ENCODE measurements at regions not wholly inside any gene's neighbourhood (a gene's known extent, or its start where the extent isn't known, plus 50 kb on each side); places are given as distances from the start of the nearest gene placed in this dataset.
A peak's percentile ranks its signal among the peaks of the same experiment; 100 is the strongest.

- no peak for DNase-seq (ENCODE audit: low spot score)
- WGBS: 94% methylated on average over 5 of the region's 5 CpGs
- TF ChIP-seq YY1 (IDR thresholded peaks at IDR 0.05): no peak
- no peak for TF ChIP-seq GABPA (IDR thresholded peaks at IDR 0.05 in 1 of 2, conservative IDR thresholded peaks at IDR 0.05 in 1 of 2)
These were observed 265.7 kb upstream of the ZC3H15 start for GRCh38 chr2:186220409-186220808.

GRCh38 chr2:186229265-186229664, 256.8 kb upstream of the ZC3H15 start:
- H3K9ac ChIP-seq (ENCODE audit: low read depth in 1 of 2, low read length in 2 of 2): no peak overlapping the region
- H3K4me1 ChIP-seq (ENCODE audit: control insufficient read depth in 4 of 4, insufficient read depth in 4 of 4, low read length in 3 of 4): no peaks in the 10 kb centered on the region
- H3K27me3 ChIP-seq (ENCODE audit: control insufficient read depth in 4 of 4, insufficient read depth in 4 of 4, low read length in 3 of 4): no peaks in the 10 kb centered on the region
- TF ChIP-seq HNF4G (IDR thresholded peaks at IDR 0.05) (no peak), HNF4A (conservative IDR thresholded peaks at IDR 0.05) (peak in 1 of 2 donors; percentile 47), GABPA (IDR thresholded peaks at IDR 0.05 in 1 of 2, conservative IDR thresholded peaks at IDR 0.05 in 1 of 2) (no peak), CTCF (IDR thresholded peaks at IDR 0.05; ENCODE audit: low read depth, low read length, missing input control) (no peak)
- H3K36me3 ChIP-seq (ENCODE audit: control insufficient read depth in 4 of 4, insufficient read depth in 3 of 4, low read depth in 1 of 4, low read length in 3 of 4): no peaks in the 10 kb centered on the region
- no peak overlapping the region for H3K27ac ChIP-seq (ENCODE audit: low read depth in 1 of 2, low read length in 2 of 2)
- peak overlapping the region in 2 of 3 donors; percentile 2 to 27 for H3K4me3 ChIP-seq (ENCODE audit: low read depth in 1 of 3, low read length in 3 of 3)
- 39% methylated on average over 1 of the region's 1 CpG for WGBS
- DNase-seq (ENCODE audit: low spot score): no peak
- peaks cover 6 to 18% (median 10%) of the 10 kb centered on the region in 4 donors for H3K9me3 ChIP-seq (ENCODE audit: control insufficient read depth in 4 of 4, low read length in 3 of 4)

More at GRCh38 chr2:186220409-186220808, 265.7 kb upstream of the ZC3H15 start:
- Histone ChIP-seq H3K4me3 (ENCODE audit: low read depth in 1 of 3, low read length in 3 of 3) (no peak overlapping the region), H3K9me3 (ENCODE audit: control insufficient read depth in 4 of 4, low read length in 3 of 4) (no peaks in the 10 kb centered on the region), H3K27me3 (ENCODE audit: control insufficient read depth in 4 of 4, insufficient read depth in 4 of 4, low read length in 3 of 4) (no peaks in the 10 kb centered on the region), H3K9ac (ENCODE audit: low read depth in 1 of 2, low read length in 2 of 2) (no peak overlapping the region), H3K36me3 (ENCODE audit: control insufficient read depth in 4 of 4, insufficient read depth in 3 of 4, low read depth in 1 of 4, low read length in 3 of 4) (peaks cover 0 to 2% (median 0%) of the 10 kb centered on the region in 4 donors), H3K27ac (ENCODE audit: low read depth in 1 of 2, low read length in 2 of 2) (no peak overlapping the region), H3K4me1 (ENCODE audit: control insufficient read depth in 4 of 4, insufficient read depth in 4 of 4, low read length in 3 of 4) (no peaks in the 10 kb centered on the region)

- Histone ChIP-seq H3K36me3 (ENCODE audit: control insufficient read depth in 4 of 4, insufficient read depth in 3 of 4, low read depth in 1 of 4, low read length in 3 of 4) (no peaks in the 10 kb centered on the region), H3K27ac (ENCODE audit: low read depth in 1 of 2, low read length in 2 of 2) (no peak overlapping the region), H3K9me3 (ENCODE audit: control insufficient read depth in 4 of 4, low read length in 3 of 4) (no peaks in the 10 kb centered on the region), H3K4me1 (ENCODE audit: control insufficient read depth in 4 of 4, insufficient read depth in 4 of 4, low read length in 3 of 4) (no peaks in the 10 kb centered on the region), H3K4me3 (ENCODE audit: low read depth in 1 of 3, low read length in 3 of 3) (no peak overlapping the region), H3K27me3 (ENCODE audit: control insufficient read depth in 4 of 4, insufficient read depth in 4 of 4, low read length in 3 of 4) (no peaks in the 10 kb centered on the region), H3K9ac (ENCODE audit: low read depth in 1 of 2, low read length in 2 of 2) (no peak overlapping the region)
- no peak for DNase-seq (ENCODE audit: low spot score)
- no peak for TF ChIP-seq JUND (IDR thresholded peaks at IDR 0.05)
- no peak for TF ChIP-seq RXRA (IDR thresholded peaks at IDR 0.05)
- no peak for TF ChIP-seq SP1 (IDR thresholded peaks at IDR 0.05)
- TF ChIP-seq MAX (IDR thresholded peaks at IDR 0.05): no peak
- no peak for TF ChIP-seq EGR1 (IDR thresholded peaks at IDR 0.05; ENCODE audit: low read depth in 2 of 2)
- no peak for TF ChIP-seq GABPA (IDR thresholded peaks at IDR 0.05 in 1 of 2, conservative IDR thresholded peaks at IDR 0.05 in 1 of 2)
- no peak for TF ChIP-seq NR2F2 (IDR thresholded peaks at IDR 0.05)
- TF ChIP-seq HNF4G (IDR thresholded peaks at IDR 0.05): no peak
- TF ChIP-seq FOXA1 (IDR thresholded peaks at IDR 0.05): no peak
- TF ChIP-seq ATF3 (IDR thresholded peaks at IDR 0.05): no peak
- TF ChIP-seq REST (IDR thresholded peaks at IDR 0.05): no peak
- no peak for TF ChIP-seq FOXA2 (IDR thresholded peaks at IDR 0.05)
- TF ChIP-seq TAF1 (conservative IDR thresholded peaks at IDR 0.05): no peak
- TF ChIP-seq CTCF (IDR thresholded peaks at IDR 0.05; ENCODE audit: low read depth, low read length, missing input control): no peak
- no peak for TF ChIP-seq RAD21 (IDR thresholded peaks at IDR 0.05)
- no peak for TF ChIP-seq YY1 (IDR thresholded peaks at IDR 0.05)
- WGBS: 96% methylated on average over 4 of the region's 4 CpGs
These were observed 244.2 kb upstream of the ZC3H15 start for GRCh38 chr2:186241874-186242273.

Measured in liver (tissue), 8 donors.